HG02973 (cell line): ENCODE measurements at regions not wholly inside any gene's neighbourhood (a gene's known extent, or its start where the extent isn't known, plus 50 kb on each side); places are given as distances from the start of the nearest gene placed in this dataset.
A peak's percentile ranks its signal among the peaks of the same experiment; 100 is the strongest.

ENCODE experiments used
- ATAC-seq: cut with Tn5 transposase; IDR thresholded peaks from one replicate; pipeline ENCODE4 v1.9.1; 2021; ENCODE audit warnings: moderate library complexity; ENCODE audit not compliant: unreplicated experiment

DNA sequence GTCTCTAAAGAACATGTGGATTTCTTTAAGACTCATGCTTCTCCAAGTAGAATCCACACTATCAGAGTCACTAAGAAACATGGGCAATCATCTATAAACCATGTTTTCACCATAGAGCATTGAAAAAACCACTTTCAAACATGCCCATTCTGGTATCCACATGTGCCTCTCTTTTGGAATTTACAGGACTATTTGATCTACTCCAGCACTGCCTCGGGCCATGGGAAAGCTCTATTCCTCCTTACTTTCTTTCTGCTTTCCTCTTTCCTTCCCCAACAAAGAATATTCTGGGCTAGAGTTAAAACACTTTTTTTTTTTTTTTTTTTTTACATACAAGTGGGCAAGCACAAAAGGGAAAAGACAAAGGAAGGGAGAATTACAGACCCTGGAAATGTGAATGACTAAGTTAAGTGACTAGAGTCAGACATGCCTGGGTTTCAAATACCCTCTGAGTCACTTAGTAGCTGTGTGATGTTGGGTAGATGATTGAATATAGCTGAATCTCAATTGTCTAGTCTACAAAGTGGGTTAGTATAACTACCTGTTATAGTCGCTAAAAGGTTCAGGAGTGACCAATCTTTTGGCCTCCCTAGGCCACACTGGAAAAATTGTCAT is 847.7 kb upstream of the INTU start:
- no peak for ATAC-seq

DNA sequence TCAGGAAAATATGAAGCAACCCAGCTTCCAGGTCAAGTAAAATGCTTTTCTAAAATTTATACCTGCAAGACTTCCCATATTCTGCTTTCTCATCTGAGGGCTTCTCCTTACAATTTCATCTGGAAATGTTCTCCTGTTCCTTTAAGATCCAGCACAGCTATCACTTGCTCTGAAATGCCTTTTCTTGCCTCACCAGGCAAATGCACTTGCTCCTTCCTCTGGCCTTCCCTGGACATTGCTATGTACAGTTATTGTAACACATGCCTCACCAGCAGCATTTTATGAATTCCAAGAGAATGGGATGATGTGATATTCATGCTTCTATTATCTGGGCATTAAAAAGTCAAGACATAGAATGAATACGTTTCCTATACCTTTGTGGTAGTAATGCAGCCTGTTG is 842.1 kb upstream of the INTU start:
- no peak for ATAC-seq

DNA sequence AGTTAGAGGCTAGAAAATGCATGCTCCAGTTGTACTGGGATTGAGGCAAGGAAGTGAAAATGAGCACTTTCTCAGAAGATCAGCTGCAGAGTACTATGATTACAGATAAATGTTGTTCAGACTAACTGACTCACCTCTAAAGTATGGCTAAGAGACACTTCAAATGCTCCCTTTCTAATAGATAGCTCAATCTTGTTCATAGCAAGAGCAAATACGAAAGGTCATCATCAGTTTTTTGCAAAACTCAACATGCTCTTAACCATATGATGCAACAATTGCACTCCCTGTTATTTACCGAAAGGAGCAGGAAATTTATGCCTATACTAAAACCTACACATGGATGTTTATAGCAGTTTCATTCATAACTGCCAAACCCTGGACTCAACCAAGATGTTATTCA is 838.4 kb upstream of the INTU start:
- ATAC-seq, result no peak

DNA sequence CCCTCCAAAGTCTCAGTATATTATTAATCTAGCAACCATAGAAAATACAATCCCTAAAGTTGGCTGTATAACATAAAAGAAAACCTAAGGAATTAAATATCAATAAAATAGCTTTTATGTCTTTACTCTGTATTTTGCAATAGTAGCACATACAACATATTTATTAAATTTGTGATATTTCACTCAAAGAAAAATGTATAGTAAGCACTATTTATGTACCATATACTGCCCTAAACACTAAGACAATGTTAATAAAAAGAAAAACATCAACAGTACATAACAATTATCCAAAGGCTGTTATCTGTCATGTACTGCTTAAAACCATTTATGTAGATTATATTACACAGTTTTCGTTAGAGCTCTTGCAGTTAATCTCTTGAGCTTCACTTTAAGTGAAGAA is 834.5 kb upstream of the INTU start:
- ATAC-seq, result no peak

DNA sequence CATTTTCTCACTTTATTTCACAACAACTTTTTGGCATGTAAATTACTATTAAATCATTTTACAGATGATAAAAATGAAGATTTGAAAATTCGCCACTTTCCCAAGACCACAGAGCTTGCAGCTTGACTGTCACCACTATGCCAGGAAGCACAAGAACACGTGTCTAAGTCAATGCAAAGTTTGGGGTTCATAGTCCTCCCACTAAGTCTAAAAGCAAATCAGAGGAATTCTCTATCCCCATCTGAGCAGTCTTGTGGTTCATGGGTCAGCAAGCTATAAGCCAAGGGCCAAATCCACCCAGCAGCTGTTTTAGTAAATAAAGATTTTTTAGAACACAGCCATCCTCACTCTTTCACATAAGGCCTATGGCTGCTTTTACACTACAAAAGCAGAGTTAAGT is 833.3 kb upstream of the INTU start:
- ATAC-seq, result no peak

DNA sequence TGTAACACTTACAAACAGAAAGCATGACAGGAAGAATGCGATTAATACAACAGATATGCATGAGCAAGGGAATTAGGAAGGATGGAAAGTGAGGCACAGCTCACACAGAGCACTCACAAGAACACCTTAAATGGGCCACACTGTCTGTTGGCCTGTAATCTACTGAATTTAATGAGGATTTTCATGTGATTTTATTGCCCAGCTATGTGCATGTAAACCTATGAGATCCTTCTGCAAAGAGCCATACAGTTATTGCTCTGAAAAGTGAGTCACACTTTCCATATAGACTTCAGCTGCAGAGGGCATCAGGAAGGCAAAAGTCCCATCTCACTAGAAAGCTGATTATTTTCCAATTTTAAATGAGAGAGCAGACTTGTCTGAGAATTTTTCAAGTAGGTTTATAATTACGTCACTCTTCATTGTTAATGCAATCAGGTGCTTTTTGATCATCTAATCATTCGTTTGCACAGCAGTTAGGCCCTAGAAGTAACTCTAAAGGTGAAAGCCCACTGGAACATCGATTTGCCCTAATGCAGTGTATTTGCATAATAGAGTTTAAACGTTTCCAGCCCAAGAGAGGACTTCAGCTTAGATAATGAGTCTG is 832.7 kb upstream of the INTU start:
- no peak for ATAC-seq

DNA sequence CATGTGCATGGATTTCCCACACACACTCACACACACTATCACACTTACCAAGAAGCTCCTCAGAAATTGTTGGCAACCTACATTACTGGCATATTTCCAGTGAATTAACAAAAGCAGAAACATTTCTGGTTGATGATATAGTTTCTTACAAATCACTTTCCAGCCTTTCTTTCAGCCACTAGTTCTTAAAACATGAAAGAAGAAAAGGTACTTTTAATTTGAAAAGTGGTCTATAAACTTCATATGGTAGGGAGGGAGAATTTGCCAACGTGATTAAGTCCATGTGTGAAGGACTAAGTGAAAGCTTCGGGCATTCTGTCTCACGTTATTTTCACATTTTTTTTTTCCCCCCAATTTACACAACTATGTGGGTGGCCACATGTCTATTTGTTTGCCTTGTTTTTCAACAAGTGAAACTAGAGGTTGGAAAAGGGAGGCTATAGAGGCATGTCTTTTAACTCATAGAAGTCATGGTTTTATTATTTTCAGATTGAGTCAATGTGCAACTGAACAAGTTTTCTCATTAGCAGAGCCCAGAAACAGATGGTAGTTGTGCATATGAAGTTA is 832.1 kb upstream of the INTU start:
- ATAC-seq, result no peak

DNA sequence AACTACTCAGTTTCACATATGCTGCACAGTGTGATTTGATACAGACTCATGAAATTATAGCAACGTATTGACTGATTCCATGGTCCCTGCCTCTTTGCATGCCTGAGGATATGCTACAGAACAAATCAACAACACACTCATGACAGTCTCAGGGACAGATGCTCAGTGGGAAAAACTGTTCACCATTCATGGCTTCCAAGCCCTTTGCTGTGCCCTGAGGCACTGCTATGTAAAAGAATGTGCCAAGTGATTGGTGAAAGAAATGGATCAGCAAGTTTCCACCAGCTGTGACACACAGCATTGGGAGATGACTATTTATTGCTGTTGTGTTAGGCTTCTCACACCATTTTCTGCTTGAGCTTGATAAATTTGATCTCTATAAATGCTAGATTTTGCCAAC is 825.6 kb upstream of the INTU start:
- ATAC-seq, result no peak

DNA sequence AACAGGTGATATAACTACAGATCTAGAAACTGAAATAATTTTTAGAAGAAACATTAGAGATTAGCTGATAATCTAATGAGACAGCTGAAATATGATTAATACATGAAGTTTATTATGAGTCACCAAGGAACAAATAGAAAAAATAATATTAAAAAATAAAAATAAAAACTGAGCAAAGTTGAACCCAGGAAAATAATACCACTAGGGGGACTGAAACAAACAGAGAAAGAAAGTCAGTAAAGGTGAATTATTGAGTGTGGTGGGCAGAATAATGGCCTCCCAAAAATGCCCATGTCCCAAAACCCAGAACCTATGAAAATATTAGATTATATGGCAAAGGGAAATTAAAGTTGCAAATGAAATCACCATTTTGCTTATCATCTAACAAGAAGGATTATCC is 820.7 kb upstream of the INTU start:
- ATAC-seq, result no peak

DNA sequence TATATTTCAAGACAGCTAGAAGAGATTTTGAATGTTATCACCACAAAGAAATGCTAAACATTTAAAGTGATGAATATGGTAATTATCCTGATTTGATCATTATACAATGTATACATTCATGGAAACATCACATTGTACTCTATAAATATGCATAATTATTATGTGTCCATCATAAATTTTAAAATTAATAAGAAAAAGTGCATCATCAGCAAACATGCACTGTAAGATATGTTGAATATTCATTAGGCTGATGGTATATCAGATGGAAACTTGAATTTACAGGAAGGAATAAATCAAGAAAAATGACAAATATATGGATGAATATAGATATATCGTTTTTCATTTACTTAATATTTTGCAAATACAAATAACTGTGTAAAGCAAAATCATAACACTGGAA is 812.1 kb upstream of the INTU start:
- no peak for ATAC-seq

DNA sequence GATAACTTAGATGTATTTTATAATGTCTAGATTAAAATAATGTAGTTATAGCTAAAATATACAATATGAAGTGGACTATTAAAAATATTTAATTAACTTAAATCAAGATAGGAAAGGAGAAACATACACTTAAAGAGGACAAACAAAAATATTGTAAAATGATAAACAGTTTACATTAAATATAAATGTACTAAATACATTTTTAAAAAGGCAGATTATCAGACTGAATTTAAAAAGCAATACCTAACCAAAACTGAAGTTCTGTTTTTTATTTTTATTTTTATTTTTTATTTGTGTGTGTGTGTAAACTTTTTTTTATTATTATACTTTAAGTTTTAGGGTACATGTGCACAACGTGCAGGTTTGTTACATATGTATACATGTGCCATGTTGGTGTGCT is 811.6 kb upstream of the INTU start:
- no peak for ATAC-seq

DNA sequence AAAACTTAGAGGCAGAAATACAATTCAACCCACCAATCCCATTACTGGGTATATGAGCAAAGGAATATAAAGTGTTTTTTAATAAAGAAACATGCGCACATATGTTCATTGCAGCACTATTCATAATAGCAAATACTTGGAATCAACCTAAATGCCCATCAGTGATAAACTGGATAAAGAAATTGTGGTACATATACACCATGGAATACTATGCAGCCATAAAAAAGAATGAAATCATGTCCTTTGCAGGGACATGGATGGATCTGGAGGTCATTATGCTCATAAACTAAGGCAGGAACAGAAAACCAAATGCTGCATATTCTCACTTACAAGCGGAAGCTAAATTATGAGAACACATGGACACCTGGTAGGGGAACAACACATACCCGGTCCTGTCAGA is 807.7 kb upstream of the INTU start:
- ATAC-seq, result no peak

DNA sequence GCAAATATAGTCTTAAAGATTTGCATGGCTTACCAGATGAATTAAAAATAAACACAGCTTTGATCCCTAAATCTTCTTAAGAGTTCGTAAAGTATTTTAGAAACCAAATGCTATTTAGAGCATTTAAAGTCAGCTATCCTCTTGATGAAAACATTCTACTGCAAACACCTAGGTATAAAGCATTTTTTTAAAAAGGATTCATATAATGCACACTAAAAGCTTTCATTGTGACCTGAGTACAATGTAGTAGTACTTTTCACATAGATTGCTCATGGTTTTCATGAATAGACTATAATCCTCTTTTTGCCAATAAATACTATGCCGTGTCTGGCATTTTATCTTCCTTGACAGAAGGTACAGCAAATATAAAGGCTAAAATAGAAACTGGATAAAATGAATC is 805.1 kb upstream of the INTU start:
- ATAC-seq, result no peak

DNA sequence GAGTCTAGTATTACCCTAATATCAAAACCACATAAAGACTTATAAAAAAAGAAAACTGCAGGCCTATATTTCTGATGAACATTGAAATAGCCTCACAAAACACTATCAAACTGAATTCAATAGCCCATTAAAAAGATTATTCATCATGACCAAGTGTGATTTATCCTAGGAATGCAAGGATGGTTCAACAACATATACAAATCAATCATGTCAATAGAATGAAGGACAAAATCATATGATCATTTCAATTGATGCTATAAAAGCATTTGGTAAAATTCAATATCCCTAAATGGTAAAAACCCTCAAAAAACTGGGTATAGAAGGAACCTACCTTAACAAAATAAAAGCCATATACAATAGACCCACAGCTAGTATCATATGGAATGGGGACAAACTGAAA is 797.9 kb upstream of the INTU start:
- no peak for ATAC-seq

DNA sequence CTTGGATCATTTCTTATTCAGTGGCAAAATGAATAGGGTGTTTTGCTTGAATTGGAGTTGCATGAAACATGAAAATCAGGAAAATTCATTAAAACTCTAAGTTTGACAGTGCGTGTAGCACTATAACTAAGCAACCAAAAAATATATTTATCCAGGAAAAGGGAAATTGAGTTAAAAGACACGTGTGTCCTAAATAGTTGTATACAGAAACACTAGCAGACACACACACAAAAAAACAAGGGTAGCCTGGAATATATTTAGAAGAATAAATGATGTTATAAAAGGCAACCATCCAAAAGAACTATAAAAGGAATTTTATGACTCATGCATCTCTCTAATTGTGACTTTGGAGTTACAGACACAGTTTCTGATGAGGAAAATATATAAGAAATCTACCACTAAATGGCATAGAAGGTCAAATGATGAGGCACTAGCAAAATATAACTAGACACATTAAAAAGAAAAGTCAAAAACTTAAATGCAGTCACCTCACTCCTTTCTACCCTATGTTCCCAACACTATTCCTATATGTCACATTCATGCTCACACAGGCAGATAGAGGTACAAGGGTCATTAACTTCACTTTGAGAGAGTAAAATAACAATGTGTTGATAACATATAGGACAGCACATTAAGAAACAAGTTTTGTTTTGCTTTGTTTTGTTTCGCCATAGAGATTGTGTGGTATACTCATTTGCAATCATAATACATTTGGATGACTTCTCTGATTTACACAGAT is 793.6 kb upstream of the INTU start:
- no peak for ATAC-seq

DNA sequence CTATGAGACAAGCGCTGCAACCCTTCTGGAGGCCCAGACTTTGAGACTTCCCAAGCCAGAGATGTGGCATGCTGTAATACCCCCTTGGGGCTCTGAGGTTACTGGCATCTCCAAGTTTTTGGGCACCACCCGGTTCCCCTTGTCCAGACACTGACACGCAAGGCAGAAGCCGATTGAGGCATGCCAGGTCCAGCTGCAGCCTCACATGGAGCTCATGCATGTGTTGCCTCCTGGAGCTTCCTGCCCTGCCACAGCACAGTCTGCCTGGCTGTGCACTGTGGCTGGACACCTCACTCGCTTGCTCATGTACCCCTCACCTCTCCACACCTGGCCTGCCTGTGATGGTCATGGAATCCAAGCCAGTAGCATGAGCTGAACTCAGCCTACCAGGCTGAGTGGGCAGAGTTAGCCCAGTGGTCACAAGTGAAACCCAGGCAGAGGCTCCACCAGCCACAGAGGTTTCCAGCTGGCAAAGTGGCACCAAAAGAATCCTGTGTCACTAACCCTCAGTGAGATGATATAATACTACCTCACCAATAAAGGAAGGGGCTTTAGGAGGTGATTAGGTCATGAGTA is 789.2 kb upstream of the INTU start:
- no peak for ATAC-seq

DNA sequence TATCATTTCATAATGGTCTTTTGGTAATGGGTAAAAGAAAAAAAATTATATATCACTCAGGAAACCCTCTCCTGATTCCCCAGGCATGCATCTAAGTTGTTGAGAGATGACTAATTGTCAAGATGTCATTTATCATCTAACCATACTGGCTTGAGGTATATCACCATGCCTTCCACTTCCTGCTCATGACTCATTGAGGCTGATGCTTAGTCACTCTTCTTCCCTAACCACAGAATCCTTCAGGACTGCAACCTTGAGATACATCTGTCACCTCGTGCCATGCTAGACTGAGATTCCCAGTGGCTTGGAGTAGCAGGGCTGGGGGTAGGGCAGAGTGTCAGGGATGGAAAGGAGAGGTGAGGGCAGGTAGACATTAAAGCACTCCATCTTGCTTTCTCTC is 782.5 kb upstream of the INTU start:
- ATAC-seq, result no peak

DNA sequence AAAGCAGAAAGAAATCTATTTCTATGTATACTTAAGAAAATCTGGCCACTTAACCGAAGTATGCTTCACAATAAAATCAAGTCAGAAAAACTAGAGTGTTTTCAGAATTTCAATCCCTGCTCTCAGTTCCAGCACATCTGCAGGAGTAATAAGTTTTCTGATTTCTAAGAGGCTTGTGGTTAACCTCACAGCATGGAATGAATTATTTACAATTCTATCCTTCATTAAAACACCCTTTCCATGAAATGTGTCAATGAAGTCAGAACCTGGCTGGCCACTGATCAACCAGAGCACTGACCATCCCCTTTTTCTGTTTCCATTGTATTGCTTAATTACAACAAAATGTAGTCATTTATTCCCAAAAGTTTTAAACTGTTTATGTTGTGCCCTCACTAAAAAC is 781.4 kb upstream of the INTU start:
- no peak for ATAC-seq

DNA sequence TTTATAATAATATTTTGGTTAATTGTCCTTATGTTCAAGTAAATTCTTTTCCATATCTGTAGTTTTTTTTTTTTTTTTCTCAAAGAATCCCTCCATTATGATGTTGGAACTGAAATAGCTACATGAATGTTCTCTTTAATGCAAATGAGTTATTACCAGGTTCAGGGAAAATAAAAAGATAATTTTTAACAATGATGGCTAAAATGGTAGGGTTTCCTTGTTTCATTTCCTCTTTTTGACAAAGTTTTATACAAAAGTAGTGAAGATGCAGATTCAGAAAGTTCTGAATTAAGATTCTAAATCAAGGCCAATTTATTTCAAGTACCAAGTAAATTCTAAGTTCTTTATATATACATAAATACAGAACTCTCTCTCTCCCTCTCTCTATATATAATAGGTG is 779.0 kb upstream of the INTU start:
- peak; percentile 47 for ATAC-seq

DNA sequence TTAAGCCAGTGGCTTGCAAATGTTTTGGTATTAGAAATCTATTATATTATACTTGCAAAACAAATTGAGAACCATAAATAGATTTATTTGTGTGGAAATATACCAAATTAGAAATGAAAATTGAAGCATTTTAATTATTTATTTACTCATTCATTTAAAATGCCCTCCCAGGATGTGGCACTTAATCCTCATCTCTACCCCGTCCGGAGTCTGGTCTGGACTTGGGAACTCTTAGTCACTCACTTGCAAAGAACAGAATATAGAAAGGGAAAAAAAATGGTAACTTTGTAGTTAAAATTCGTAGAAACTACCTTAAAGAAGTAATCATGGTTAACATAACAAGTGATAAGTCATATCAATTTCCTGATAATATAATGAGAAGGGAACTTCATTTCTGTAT is 775.9 kb upstream of the INTU start:
- ATAC-seq, result no peak

DNA sequence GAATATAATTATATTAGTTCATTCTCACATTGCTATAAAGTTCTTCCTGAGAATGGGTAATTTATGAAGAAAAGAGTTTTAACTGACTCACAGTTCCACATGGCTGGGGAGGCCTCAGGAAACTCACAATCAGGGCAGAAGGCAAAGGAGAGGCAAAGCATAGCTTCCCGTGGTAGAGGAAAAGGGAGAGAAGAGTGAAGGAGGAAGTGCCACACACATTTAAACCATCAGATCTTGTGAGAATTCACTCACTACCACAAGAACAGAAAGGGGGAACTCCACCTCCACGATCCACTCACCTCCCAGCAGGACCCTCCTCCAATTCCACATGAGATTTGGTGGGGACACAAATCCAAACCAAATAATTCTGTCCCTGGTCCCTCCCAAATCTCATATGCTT is 773.4 kb upstream of the INTU start:
- no peak for ATAC-seq

DNA sequence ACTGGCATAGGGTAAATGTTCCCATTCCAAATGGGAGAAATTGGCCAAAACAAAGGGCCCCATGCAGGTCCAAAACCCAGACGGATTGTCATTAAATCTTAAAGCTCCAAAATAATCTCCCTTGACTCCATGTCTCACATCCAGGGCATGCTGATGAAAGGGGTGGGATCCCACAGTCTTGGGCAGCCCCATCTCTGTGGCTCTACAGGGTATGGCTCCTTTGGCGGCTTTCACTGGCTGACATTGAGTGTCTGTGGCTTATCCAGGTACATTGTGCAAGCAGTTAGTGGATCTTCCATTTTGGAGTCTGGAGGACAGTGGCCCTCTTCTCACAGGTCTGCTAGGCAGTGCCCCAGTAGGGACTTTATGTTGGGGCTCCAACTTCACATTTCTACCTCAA is 772.9 kb upstream of the INTU start:
- no peak for ATAC-seq
